ENCODE measurements at regions not wholly inside any gene's neighbourhood (a gene's known extent, or its start where the extent isn't known, plus 50 kb on each side); places are given as distances from the start of the nearest gene placed in this dataset.
"Not testable (repeated sequence)": the region's sequence is repeated elsewhere in the genome, so short reads cannot be mapped to it uniquely, and the experiment has no call there.

GRCh38 chr3:166844329-166844728 is 535.8 kb downstream of the ZBBX start:
- DNase-seq (ENCODE audit: low read depth) = no peak
- no peak for TF ChIP-seq CTCF (IDR thresholded peaks at IDR 0.05; ENCODE audit: insufficient read depth, low read depth, low read length, missing control alignments)
- no peak overlapping the region for H3K4me3 ChIP-seq (ENCODE audit: low read length)

GRCh38 chr3:166842784-166843183 is 537.3 kb downstream of the ZBBX start:
- not testable (repeated sequence) for H3K4me3 ChIP-seq (ENCODE audit: low read length)

GRCh38 chr3:166837535-166837934 is 542.6 kb downstream of the ZBBX start:
- H3K4me3 ChIP-seq (ENCODE audit: low read length) = no peak overlapping the region
- DNase-seq (ENCODE audit: low read depth) = peak; percentile 62
- TF ChIP-seq CTCF (IDR thresholded peaks at IDR 0.05; ENCODE audit: insufficient read depth, low read depth, low read length, missing control alignments) = peak; percentile 61

More at GRCh38 chr3:166842784-166843183, 537.3 kb downstream of the ZBBX start:
- not testable (repeated sequence) for DNase-seq (ENCODE audit: low read depth)

GRCh38 chr3:166836836-166837235 is 543.3 kb downstream of the ZBBX start:
- TF ChIP-seq CTCF (IDR thresholded peaks at IDR 0.05; ENCODE audit: insufficient read depth, low read depth, low read length, missing control alignments) = no peak
- DNase-seq (ENCODE audit: low read depth) = no peak
- no peak overlapping the region for H3K4me3 ChIP-seq (ENCODE audit: low read length)

- no peak overlapping the region for H3K4me3 ChIP-seq (ENCODE audit: low read length)
- TF ChIP-seq CTCF (IDR thresholded peaks at IDR 0.05; ENCODE audit: insufficient read depth, low read depth, low read length, missing control alignments) = no peak
- DNase-seq (ENCODE audit: low read depth) = peak; percentile 4
Observed at GRCh38 chr3:166829896-166830295, 550.2 kb downstream of the ZBBX start.

- DNase-seq (ENCODE audit: low read depth) = no peak
- H3K4me3 ChIP-seq (ENCODE audit: low read length) = no peak overlapping the region
- no peak for TF ChIP-seq CTCF (IDR thresholded peaks at IDR 0.05; ENCODE audit: insufficient read depth, low read depth, low read length, missing control alignments)
Observed at GRCh38 chr3:166818464-166818863, 561.6 kb downstream of the ZBBX start.

GRCh38 chr3:166817269-166817668 is 562.8 kb downstream of the ZBBX start:
- DNase-seq (ENCODE audit: low read depth); H3K4me3 ChIP-seq (ENCODE audit: low read length): not testable (repeated sequence)

GRCh38 chr3:166810741-166811445 is 569.2 kb downstream of the ZBBX start:
- no peak for DNase-seq (ENCODE audit: low read depth)
- no peak for TF ChIP-seq CTCF (IDR thresholded peaks at IDR 0.05; ENCODE audit: insufficient read depth, low read depth, low read length, missing control alignments)
- H3K4me3 ChIP-seq (ENCODE audit: low read length) = no peak overlapping the region

All from epithelial cell of esophagus (primary cell).